Subcutaneous abdominal adipose tissue (tissue), 5 donors: ENCODE measurements at regions not wholly inside any gene's neighbourhood (a gene's known extent, or its start where the extent isn't known, plus 50 kb on each side); places are given as distances from the start of the nearest gene placed in this dataset.

Source experiments
- H3K27ac ChIP-seq: one replicate; pipeline ENCODE4 v1.7.0; 2013; ENCODE audit warnings: low read depth, mild to moderate bottlenecking, inconsistent platforms, low read length, moderate library complexity
- H3K27me3 ChIP-seq, 5 donors: one replicate each; pipeline ENCODE4 v1.7.0; 2013; ENCODE audit warnings: low read length in 5 of 5, inconsistent platforms in 1 of 5; ENCODE audit not compliant: control insufficient read depth in 5 of 5, insufficient read depth in 4 of 5
- H3K36me3 ChIP-seq, 5 donors: one replicate each; pipeline ENCODE4 v1.7.0; 2013; ENCODE audit warnings: low read length in 5 of 5; ENCODE audit not compliant: control insufficient read depth in 5 of 5, insufficient read depth in 5 of 5
- H3K4me1 ChIP-seq, 5 donors: one replicate each; pipeline ENCODE4 v1.7.0; 2013; ENCODE audit warnings: low read length in 5 of 5, mild to moderate bottlenecking in 3 of 5, moderate library complexity in 1 of 5; ENCODE audit not compliant: control insufficient read depth in 5 of 5, insufficient read depth in 5 of 5
- H3K4me3 ChIP-seq, 5 donors: one replicate each; pipeline ENCODE4 v1.7.0; 2013; ENCODE audit warnings: low read length in 5 of 5, low read depth in 1 of 5
- H3K9ac ChIP-seq, 5 donors: one replicate each; pipeline ENCODE4 v1.7.0; 2013; ENCODE audit warnings: low read length in 5 of 5, mild to moderate bottlenecking in 4 of 5, moderate library complexity in 3 of 5
- H3K9me3 ChIP-seq, 5 donors: one replicate each; pipeline ENCODE4 v1.7.0; 2013; ENCODE audit warnings: low read length in 5 of 5; ENCODE audit not compliant: control insufficient read depth in 5 of 5
- donor health status: healthy.
- donor health status: healthy.
- donor health status: healthy.
- donor health status: healthy.
- donor health status: healthy.

DNA sequence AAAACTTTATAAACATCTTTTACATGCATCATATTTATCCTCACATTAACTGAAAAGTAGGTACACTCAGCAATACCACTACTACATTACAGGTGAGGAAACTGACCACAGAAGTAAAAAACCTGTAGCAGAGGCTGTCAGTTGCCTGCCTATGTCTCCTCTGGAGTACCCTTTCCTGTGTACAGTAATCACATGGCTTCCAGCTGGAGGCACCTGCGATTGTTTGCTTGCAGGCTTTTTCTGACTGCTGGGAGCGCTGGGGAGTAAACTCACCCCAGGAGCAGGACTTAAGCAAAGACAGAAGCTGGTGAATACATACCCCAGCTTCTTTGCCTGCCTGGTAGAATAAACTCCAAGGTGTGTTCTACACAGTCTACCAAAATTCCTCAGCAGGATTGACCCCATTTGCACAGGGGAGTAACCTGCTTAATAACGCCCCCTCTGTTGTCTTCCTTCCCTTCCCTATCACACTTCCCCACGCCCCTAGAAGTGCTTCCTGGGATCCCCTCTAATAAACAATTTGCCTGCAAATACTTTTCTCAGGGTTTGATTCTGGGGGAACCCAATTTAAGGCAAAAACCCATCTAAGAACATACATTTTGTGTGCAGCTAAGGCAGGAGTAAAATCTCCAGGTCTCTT is 138.9 kb downstream of the PTH2R start:
- H3K4me3 ChIP-seq: no peak overlapping the region
- H3K27ac ChIP-seq: no peak overlapping the region
- H3K9ac ChIP-seq: no peak overlapping the region
- no peaks in the 10 kb centered on the region for H3K36me3 ChIP-seq
- H3K4me1 ChIP-seq: no peaks in the 10 kb centered on the region
- H3K27me3 ChIP-seq: no peaks in the 10 kb centered on the region
- H3K9me3 ChIP-seq: no peaks in the 10 kb centered on the region

DNA sequence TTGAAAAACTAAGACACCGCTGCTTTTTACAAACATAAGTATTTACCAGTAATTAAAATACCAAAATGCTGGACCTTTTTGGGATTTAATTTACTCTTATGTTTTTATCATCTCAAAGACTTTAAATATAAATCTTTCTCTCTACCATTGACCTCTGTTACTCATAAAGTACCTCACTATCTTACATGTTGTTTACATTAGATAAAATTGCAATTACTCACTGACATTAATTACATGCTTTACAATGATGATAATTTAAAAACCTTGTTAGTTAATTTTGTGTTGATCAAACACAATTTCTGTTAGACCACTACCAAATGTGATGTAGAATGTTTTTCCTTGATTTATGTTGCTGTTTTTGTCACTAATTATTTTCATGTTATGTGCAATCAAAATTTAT is 139.5 kb downstream of the PTH2R start:
- Histone ChIP-seq H3K9me3 (no peaks in the 10 kb centered on the region), H3K36me3 (no peaks in the 10 kb centered on the region), H3K4me1 (no peaks in the 10 kb centered on the region), H3K4me3 (no peak overlapping the region), H3K27ac (no peak overlapping the region), H3K9ac (no peak overlapping the region), H3K27me3 (no peaks in the 10 kb centered on the region)

DNA sequence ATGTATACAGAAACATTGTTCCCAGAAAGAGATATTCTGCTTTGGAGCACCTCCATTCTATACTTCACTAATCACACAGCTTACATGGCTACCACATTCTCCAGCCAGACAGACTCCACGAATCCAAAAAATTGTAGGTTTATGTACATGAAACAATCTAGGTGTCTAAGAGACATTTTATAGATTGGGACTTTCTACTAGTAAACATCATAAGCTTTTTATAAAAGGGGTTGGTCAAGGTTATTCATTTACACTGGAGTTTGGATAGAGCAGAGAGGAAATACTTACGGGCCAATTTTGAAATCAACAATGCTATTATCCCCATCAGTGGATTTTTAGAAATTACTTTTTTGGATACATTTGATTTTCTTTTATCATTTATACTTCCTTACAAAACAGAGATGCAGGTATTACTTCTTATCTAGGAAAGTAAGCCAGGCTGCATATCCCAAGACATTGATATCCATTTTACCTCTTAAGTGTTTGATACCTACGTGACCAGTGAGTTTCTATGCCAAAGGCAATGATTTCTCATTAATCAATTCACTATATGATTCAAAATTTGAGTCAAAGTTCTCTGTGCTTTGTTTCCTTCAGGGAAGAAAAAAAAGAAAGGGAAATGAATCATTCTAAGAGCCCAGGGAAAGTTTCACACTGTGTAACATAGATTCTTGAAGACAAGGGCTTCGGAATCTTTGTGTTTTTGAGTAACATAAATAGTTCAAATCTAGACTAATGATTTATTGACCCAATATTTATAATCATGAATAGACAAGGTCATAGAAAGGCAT is 140.5 kb downstream of the PTH2R start:
- H3K9ac ChIP-seq: no peak overlapping the region
- no peak overlapping the region for H3K27ac ChIP-seq
- no peaks in the 10 kb centered on the region for H3K4me1 ChIP-seq
- H3K27me3 ChIP-seq: no peaks in the 10 kb centered on the region
- H3K9me3 ChIP-seq: peaks cover 0 to 6% (median 0%) of the 10 kb centered on the region in 5 donors
- H3K4me3 ChIP-seq: no peak overlapping the region
- H3K36me3 ChIP-seq: no peaks in the 10 kb centered on the region

DNA sequence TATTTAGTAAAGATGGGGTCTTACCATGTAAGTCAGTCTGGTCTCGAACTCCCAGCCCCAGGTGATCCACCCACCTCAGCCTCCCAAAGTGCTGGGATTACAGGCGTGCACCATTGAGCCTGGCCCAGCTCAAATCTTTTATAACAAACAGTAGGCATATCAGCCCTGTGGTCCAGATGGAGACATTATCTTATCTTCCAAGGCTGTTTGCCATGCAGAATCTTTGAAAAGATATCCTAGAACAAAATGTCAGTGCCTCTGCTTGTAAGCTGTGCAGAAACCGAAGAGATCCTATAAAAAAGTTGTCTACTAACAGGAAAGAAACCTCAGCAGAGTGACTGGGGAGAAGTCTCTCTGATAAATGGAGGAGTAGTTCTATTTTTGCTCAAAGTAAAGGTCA is 142.1 kb downstream of the PTH2R start:
- no peak overlapping the region for H3K4me3 ChIP-seq
- no peaks in the 10 kb centered on the region for H3K36me3 ChIP-seq
- H3K9ac ChIP-seq: no peak overlapping the region
- peaks cover 0 to 6% (median 0%) of the 10 kb centered on the region in 5 donors for H3K9me3 ChIP-seq
- H3K4me1 ChIP-seq: no peaks in the 10 kb centered on the region
- no peak overlapping the region for H3K27ac ChIP-seq
- H3K27me3 ChIP-seq: no peaks in the 10 kb centered on the region

DNA sequence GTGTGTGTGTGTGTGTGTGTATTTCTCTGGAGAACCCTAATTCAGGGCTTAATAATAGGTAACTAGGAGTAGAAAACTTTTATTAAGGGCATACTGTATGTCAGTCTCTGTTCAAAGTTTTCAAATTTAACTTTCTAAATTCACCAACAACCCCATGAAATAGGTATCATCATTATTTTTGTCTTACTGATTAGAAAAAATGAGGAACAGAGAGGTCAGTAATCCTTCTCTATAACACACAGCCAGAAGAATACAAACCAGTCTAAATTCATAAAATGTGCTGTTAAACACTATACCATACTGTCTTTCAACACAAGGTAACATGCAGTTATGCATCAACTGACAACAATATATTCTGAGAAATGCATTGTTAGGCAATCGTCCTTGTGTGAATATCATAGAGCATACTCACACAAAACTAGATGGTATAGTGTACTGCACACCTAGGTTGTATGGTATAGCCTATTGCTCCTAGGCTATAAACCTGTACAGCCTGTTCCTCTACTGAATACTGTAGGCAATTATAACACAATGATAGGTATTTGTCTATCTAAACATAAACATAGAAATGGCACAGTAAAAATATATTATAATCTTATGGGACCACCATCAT is 143.1 kb downstream of the PTH2R start:
- no peaks in the 10 kb centered on the region for H3K27me3 ChIP-seq
- H3K9ac ChIP-seq: no peak overlapping the region
- peaks cover 0 to 6% (median 0%) of the 10 kb centered on the region in 5 donors for H3K9me3 ChIP-seq
- H3K27ac ChIP-seq: no peak overlapping the region
- no peak overlapping the region for H3K4me3 ChIP-seq
- H3K36me3 ChIP-seq: no peaks in the 10 kb centered on the region
- H3K4me1 ChIP-seq: no peaks in the 10 kb centered on the region

DNA sequence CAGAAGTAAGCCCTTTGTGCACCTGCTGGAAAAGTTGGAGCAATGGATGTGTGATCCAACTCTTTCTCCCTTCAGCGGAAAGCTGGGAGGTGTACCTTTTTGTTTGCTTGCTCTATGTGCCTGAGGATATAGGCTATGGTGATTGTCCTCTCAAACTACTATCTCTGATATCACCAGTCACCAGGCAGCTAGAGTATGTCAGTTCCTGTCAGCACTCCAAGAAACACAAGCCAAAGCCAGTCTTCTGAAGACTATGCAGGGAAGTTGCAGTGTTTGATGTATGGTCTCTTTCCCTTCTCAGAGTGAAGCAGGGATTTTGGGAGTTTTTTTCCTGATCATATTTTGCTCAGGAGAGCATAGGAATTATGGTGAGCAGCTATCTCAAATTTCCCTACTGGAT is 146.4 kb downstream of the PTH2R start:
- no peak overlapping the region for H3K27ac ChIP-seq
- peaks cover 0 to 6% (median 0%) of the 10 kb centered on the region in 5 donors for H3K9me3 ChIP-seq
- no peak overlapping the region for H3K9ac ChIP-seq
- H3K4me3 ChIP-seq: no peak overlapping the region
- no peaks in the 10 kb centered on the region for H3K36me3 ChIP-seq
- H3K27me3 ChIP-seq: no peaks in the 10 kb centered on the region
- H3K4me1 ChIP-seq: no peaks in the 10 kb centered on the region

DNA sequence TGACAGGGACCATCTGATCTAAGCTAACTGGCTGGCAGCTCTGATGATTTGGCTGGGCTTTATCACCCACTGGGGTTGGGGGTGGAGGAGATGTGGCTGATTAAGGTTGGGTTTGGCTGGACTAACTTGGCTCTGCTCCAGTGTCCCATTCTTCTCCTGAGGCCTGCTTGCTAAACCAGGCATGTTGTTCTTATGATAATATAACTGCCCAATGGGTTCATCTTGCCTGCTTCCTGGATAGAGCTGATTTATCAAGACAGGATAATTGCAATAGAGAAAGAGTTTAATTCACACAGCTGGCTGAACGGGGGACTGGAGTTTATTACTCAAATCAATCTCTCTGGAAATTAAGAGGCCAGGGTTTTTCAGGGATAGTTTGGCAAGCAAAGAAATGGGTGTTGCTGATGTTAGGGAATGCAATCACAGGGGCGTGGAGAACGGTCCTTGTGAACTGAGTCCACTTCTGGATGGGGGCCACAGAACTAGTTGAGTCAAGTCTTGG is 150.4 kb downstream of the PTH2R start:
- Histone ChIP-seq H3K4me3 (no peak overlapping the region), H3K9me3 (peaks cover 0 to 13% (median 2%) of the 10 kb centered on the region in 5 donors), H3K9ac (no peak overlapping the region), H3K4me1 (no peaks in the 10 kb centered on the region), H3K36me3 (no peaks in the 10 kb centered on the region), H3K27ac (no peak overlapping the region), H3K27me3 (no peaks in the 10 kb centered on the region)

DNA sequence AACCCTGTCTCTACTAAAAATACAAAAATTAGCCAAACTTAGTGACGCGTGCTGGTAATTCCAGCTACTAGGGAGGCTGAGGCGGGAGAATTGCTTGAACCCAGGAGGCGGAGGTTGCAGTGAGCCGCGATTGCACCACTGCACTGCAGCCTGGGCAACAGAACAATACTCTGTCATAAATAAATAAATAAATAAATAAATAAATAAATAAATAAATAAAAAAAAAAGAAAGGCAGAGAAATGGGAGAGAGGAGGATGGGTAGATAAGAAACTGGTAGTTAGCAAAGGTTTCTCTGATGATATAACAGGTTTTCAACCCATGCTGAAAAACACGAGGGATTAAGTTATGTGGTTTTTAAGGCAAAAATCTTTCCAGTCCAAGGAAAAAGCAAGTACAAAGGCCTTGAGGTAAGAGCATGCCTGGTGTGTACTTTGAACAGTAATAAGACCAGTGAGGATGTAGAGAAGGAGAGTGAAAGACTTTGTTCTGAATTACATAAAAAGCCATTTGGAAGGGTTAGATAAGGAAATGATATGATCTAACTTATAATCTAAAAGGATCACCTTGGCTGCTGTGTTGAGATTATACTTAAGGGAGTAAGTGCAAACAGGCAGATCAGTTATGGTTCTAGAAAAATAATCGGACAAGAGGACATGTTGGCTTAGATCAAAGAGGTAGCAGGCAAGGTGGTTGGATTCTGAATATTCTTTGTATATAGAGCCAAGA is 159.3 kb downstream of the PTH2R start:
- Histone ChIP-seq H3K4me3 (no peak overlapping the region), H3K27ac (no peak overlapping the region), H3K9ac (no peak overlapping the region), H3K9me3 (peaks cover 0 to 21% (median 2%) of the 10 kb centered on the region in 5 donors), H3K36me3 (no peaks in the 10 kb centered on the region), H3K4me1 (no peaks in the 10 kb centered on the region), H3K27me3 (no peaks in the 10 kb centered on the region)

DNA sequence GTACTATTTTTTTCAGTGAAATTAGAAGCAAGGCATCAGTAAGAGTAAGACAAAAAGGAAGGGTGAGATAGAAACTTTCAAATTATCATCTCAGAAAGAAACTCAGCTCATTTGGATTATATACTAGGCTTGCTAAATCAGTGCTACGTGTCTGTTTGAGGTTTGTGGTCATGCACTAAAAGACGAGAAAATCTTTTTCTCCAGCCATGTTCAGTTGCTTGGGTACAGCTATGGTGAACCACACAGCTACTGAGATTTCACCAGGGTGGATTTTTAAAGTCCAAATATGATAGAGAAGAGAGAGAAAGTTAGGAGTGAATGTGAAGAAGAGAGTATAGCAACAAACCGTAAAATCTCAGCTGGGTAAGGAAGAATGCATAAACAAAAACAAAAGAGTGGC is 161.6 kb downstream of the PTH2R start:
- Histone ChIP-seq H3K4me3 (no peak overlapping the region), H3K27ac (no peak overlapping the region)

More for the DNA sequence above, 161.6 kb downstream of the PTH2R start:
- H3K27me3 ChIP-seq: no peaks in the 10 kb centered on the region
- H3K9ac ChIP-seq: no peak overlapping the region
- H3K9me3 ChIP-seq: no peaks in the 10 kb centered on the region
- no peaks in the 10 kb centered on the region for H3K36me3 ChIP-seq
- H3K4me1 ChIP-seq: no peaks in the 10 kb centered on the region
